ENCODE measurements at regions not wholly inside any gene's neighbourhood (a gene's known extent, or its start where the extent isn't known, plus 50 kb on each side); places are given as distances from the start of the nearest gene placed in this dataset.

- TF ChIP-seq POLR2AphosphoS5 (IDR thresholded peaks at IDR 0.05), result no peak
- TF ChIP-seq, protein P1, sequence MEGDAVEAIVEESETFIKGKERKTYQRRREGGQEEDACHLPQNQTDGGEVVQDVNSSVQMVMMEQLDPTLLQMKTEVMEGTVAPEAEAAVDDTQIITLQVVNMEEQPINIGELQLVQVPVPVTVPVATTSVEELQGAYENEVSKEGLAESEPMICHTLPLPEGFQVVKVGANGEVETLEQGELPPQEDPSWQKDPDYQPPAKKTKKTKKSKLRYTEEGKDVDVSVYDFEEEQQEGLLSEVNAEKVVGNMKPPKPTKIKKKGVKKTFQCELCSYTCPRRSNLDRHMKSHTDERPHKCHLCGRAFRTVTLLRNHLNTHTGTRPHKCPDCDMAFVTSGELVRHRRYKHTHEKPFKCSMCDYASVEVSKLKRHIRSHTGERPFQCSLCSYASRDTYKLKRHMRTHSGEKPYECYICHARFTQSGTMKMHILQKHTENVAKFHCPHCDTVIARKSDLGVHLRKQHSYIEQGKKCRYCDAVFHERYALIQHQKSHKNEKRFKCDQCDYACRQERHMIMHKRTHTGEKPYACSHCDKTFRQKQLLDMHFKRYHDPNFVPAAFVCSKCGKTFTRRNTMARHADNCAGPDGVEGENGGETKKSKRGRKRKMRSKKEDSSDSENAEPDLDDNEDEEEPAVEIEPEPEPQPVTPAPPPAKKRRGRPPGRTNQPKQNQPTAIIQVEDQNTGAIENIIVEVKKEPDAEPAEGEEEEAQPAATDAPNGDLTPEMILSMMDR (IDR thresholded peaks at IDR 0.05), result no peak
- no peak for TF ChIP-seq EP300 (IDR thresholded peaks at IDR 0.05; ENCODE audit: low read depth)
- no peak for TF ChIP-seq POLR2A (IDR thresholded peaks at IDR 0.05)
Observed at GRCh38 chr5:133869519-133870335, 98.7 kb downstream of the C5orf15 start.
